ENCODE measurements at regions not wholly inside any gene's neighbourhood (a gene's known extent, or its start where the extent isn't known, plus 50 kb on each side); places are given as distances from the start of the nearest gene placed in this dataset.

DNA sequence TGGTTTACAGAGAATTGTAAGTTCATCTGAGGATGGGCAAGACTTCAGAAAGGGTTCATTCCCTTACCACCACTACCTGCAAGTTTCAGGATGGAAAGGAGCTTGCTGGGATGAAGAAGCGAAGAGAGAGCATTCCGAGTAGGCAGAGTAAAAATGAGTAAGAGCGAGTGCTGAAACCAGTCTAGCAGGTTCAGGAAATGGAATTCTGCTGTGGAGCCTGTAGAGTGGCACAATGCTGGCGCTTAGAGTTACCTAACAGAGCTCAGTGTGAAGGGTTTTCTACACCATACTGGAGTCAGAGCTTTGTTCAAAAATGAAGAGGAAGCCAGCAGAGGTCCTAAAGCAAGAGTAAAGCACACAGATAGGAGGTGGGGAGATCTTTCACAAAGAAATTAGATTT is 179.2 kb upstream of the ZC3H12C start:
- no peak for TF ChIP-seq POLR2AphosphoS5 (IDR thresholded peaks at IDR 0.05)
- TF ChIP-seq POLR2A (IDR thresholded peaks at IDR 0.05): no peak
- TF ChIP-seq, protein P1, sequence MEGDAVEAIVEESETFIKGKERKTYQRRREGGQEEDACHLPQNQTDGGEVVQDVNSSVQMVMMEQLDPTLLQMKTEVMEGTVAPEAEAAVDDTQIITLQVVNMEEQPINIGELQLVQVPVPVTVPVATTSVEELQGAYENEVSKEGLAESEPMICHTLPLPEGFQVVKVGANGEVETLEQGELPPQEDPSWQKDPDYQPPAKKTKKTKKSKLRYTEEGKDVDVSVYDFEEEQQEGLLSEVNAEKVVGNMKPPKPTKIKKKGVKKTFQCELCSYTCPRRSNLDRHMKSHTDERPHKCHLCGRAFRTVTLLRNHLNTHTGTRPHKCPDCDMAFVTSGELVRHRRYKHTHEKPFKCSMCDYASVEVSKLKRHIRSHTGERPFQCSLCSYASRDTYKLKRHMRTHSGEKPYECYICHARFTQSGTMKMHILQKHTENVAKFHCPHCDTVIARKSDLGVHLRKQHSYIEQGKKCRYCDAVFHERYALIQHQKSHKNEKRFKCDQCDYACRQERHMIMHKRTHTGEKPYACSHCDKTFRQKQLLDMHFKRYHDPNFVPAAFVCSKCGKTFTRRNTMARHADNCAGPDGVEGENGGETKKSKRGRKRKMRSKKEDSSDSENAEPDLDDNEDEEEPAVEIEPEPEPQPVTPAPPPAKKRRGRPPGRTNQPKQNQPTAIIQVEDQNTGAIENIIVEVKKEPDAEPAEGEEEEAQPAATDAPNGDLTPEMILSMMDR (IDR thresholded peaks at IDR 0.05): no peak
- no peak for TF ChIP-seq EP300 (IDR thresholded peaks at IDR 0.05)
